Epidermal melanocyte (primary cell): ENCODE measurements at regions not wholly inside any gene's neighbourhood (a gene's known extent, or its start where the extent isn't known, plus 50 kb on each side); places are given as distances from the start of the nearest gene placed in this dataset.
"Not testable (repeated sequence)": the region's sequence is repeated elsewhere in the genome, so short reads cannot be mapped to it uniquely, and the experiment has no call there.

Experiments used
- DNase-seq: peaks from one replicate; pipeline ENCODE4 v3.0.0; 2011; ENCODE audit warnings: low spot score; ENCODE audit not compliant: insufficient read length

DNA sequence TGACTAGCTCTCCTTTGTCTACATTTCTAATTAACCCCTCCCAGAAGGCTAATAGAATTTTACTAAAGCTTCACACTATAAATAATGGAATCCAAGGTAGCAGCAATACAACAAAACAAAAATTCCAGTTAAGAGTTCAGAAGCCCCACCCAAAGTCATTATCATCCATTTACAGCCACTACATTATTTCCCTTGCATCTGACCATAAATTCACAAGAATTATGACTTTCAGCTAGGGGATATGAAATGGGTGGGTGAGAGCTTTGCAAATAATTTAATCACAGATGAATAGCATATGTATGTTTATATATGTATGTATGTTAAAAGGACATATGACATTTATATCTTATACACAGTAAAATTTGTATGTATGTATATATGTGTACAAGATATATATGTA, 65.3 kb upstream of the PTGDR start:
- no peak for DNase-seq

DNA sequence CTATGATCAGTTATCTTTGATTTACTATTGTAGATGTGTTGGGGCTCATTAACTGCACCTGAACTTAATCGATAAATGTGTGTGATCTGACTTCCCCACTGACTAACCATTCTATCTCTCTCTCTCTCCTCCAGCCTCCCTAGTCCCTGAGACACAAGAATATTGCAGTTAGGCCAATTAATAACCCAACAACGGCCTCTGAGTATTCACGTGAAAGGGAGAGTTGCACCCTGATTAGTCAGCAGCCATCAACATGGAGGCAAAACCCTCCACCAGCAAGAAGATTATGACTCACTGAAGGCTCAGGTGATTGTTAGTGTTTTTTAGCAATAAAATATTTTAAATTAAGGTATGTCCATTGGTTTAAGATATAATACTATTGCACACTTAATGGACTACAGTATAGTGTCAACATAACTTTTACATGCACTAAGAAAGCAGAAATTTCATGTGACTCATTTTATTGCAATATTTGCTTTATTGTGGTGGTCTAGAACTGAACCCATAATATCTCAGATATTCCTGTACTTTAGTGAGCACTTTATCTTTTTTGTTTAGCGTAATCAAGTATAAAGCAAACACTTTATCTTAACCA, 77.1 kb upstream of the PTGDR start:
- DNase-seq, result no peak

DNA sequence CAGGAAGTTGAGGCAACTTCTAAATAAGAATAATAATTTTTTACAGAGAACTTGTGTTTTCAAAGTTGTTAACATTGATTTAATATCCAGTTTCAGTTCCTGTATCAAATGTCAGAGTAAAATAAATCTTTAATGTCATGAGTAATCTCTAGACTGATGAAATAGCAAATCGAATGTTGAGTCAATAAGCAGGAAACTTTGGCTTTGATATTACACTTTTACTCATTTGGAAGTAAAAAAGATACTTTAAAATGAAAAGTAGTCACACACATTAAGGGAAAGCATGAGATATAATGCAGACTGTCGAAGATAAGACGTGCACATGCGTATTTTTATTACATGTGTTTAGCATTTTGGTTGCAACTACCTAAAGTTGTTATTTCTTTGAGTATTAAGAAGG, 78.2 kb upstream of the PTGDR start:
- no peak for DNase-seq

DNA sequence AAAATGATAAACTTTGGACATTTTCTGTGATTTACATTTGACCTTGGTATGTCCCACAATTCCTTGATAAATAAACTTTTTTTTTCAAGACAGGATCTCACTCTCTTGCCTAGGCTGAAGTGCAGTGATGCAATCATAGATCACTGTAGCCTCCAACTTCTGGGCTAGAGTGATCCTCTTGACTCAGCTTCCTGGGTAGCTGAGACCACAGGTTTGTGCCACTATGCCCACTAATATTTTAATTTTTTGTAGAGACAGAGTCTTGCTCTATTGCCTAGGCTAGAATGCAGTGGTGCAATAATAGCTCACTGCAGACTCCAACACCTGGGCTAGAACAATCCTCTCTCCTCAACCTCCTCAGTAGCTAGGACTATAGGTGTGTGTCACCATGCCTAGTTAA, 79.1 kb upstream of the PTGDR start:
- no peak for DNase-seq

DNA sequence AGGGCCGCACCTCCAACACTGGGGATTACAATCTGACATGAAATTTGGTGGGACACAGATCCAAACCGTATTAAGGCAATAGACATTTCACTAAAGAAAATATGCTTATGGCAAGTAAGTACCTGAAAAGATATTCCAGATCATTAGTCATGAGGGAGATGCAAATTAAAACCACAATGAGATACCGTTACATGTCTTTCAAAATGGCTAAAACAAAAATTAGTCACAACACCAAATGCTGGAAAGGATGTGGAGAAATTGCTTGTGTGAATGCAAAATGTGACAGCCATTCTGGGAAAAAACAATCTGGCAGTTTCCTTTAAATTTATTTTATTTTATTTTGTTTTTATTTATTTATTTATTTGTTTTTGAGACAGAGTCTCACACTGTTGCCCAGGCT, 82.3 kb upstream of the PTGDR start:
- no peak for DNase-seq

DNA sequence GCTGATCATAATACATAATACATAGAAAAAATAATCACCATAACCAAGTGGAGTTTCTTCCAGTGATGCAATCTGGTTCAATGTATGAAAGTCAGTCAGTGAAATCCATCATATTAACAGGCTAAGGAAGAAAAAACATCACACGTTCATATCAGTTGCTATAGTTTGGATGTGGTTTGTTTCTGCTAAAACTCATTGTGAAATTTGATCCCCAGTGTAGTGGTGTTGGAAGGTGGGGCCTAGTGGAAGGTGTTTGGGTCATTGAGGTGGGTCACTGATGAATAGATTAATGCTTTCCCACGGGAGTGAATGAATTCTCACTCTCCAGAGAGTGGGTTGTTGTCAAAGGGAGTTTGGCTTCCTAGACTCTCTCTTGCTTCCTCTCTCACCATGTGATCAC, 84.6 kb upstream of the PTGDR start:
- no peak for DNase-seq

DNA sequence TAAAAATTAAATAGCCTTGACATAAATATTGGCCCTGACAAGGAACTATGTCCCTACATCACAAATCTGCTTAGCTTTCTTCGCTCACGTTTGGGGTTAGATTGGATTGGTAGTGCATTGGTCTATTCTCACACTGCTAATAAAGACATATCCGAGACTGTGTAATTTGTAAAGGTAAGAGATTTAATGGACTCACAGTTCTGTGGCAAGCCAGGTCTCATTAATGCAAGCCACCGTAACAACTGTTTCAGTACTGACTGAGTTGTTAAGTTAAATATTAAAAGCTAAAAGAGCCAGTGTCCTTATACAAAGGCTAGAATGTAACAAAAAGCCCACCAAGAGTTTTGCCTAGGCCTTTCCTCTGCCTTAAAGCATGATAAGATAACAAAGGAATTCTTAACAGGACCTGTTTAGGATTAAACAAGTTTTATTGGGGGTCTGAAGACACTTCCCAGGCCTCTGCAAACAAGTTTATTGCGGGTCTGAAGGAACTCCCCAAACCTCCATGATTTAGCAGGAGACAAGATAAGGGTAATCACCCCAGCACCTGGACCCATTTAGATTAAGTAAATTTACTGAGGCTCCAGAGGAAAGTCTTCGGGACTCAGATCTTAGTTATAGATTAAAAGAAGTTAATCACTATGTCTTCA, 88.2 kb upstream of the PTGDR start:
- DNase-seq, result no peak

DNA sequence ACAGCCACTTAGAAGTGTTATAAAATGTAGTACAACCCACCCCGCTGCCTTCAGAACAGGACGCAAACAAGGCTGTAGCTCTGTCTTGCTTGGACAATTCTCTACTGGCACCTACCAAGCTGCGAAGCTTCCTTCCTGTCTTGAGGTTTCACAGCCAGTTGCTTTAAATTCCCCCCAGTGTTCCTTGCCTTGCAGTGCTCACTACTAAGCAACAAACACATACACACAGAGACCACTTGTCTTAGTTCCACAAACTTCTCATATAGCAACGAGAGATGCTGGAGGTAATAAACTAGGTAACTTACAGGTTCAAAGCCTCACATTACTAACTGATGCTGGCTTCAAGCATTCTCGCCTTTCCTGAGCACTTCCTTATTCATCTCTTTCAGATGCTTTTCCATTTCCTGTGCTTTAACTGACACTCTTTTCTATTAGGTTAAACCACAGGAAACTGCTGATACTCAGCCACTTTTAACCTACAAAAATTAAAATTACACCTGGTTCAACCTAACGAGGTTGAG, 91.5 kb upstream of the PTGDR start:
- no peak for DNase-seq

DNA sequence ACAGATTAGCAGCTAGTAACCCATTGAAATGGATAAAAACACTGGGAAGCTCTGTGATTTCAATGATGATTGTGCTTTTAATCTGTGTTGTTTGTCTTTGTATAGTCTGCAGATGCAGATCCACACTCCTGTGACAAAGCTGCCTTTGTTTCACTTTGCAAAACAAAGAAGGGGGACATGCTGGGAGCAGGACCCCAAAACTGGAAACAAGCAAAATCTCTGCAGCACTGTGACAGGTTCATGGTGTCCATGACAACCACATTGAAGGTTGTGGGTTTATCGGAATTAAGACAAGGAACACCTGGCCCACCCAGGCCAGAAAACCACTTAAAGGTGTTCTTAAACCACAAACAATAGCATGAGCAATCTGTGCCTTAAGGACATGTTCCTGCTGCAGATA, 95.6 kb upstream of the PTGDR start:
- not testable (repeated sequence) for DNase-seq

DNA sequence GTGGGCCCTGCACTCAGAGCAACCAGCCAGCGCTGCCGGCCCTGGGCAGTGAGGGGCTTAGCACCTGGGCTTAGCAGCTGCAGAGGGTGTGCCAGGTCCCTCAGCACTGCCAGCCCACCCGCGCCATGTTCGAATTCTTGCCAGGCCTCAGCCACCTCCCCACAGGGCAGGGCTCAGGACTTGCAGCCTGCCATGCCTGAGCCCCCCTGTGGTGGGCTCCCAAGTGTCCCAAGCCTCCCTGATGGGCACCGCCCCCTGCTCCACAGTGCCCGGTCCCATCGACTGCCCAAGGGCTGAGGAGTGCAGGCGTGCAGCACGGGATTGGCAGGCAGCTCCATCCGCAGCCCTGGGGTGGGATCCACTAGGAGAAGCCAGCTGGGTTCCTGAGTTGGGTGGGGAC, 98.0 kb upstream of the NID2 start:
- DNase-seq, result no peak

DNA sequence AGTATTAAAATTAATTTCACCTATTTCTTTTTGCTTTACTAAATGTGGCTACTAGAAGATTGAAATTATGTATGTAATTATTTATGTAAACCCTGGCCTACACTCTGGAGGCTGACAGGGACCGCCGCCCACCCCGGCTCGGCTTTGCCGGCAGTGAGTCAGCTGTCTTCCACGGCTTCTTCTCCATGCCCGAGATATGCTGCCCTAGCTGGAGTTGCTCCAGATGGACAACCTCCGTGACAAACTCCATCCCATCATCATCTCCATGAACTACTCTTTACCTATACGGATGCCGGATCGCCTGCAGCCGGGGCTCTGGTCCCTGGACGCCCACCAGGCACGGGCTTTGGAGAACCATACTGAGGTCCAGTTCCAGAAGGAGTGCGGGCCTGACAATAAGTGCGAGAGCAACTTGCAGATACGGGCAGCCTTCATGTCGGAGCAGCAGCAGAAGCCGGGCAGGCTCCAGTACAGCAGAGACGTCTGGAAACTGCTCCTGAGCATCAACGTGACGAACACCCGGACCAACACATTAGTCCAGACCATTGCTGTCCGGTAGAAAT, 86.9 kb upstream of the NID2 start:
- no peak for DNase-seq

DNA sequence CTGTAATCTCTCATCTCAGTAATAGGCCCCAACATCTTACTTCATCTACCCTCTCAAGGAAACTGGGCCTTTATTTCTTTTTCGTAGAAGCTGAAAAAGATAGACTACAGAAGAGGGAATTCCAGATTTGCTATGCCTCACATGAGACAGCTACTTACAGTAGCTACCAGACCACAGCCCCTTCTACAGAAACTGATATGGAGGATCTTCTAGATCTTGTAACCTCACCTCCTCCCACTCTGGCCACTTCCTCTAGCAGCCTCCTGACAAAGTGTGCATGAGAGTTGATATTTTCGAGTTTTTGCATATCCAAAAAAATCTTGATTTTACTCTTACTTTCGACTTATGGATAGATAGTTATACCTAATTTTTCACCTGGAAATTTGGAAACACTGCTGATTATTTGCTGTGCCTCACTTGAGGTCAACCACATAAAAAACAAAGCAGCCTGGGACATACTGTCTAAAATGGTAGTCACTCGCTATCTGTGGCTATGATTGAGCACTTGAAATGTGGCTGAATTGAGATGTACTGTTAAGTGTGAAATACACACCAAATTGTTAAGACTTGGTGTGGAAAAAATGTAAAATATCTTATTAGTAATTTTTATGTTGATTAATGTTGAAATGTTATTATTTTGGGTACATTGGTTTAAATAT, 86.3 kb upstream of the NID2 start:
- no peak for DNase-seq

DNA sequence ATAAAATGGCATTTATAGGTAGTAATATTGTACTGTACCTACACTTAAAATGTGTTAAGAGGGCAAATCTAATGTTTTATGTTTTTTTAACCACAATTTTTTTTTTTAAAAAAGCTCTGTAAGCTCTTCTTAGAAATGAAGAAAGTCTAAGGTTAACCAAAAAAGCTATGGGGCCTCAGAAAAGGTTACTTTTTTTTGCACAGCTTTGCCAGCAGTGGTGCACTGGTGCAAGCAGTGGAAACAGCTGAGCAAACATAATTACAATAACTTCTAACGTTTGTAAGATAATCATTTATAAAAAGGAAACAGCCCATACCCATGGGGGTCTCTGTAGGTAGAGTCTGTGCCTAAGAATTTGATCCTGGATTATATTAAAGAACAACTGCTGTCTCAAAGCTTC, 85.1 kb upstream of the NID2 start:
- DNase-seq, result no peak

DNA sequence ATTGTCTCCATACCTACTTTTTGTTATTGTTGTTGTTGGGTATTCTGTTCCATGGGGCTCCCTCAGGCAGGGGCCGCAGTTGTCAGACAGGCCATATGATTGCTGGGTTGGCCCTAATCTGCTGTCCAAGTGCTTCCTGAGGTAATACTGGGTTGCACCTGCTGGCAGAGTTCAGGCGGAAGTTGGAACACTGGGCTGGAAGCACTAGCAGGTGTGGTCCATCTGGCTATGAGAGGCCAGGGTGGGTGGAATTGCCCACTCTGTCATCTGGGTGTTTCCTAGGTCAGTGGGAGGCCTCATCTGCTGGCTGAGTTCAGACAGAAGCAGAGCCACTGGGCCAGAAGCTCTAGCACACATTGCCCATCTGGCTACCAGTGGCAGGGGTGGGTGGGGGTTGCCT, 81.3 kb upstream of the NID2 start:
- no peak for DNase-seq

DNA sequence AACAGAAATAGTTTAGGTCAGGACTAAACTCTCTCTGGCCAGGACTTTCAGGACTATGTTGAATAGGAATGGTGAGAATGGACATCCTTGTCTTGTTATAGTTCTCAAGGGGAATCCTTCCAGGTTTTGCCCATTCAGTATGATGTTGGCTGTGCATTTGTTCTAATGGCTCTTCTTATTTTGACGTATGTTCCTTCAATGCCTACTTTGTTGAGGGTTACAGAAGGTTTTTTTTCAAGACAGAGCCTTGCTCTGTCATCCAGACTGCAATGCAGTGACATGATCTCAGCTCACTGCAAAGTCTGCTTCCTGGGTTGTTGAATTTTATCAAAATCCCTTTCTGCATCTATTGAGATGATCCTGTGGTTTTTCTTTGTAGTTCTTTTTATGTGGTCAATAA, 79.5 kb upstream of the NID2 start:
- no peak for DNase-seq

DNA sequence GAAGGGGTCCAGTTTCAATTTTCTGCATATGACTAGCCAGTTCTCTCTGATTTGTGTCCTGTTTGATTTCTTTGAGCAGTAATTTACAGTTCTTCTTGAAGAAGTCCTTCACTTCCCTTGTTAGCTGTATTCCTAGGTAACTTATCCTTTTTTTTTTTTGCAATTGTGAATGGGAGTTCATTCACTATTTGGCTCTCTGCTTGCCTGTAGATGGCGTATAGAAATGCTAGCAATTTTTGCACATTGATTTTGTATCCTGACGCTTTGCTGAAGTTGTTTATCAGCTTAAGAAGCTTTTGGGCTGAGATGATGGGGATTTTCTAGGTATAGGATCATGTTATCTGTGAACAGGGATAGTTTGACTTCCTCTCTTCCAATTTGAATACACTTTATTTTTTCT, 77.6 kb upstream of the NID2 start:
- no peak for DNase-seq

DNA sequence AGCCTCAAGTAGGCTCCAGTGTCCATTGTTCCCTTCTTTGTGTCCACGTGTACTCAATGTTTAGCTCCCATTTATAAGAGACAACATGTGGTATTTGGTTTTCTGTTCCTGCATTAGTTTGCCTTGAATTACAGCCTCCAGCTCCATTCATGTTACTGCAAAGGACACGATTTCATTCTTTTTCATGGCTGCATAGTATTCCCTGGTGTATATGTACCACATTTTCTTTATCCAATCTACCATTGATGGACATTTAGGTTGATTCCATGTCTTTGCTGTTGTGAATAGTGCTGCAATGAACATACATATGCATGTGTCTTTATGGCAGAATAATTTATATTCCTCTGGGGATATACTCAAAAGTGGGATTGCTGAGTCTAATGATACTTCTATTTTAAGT, 75.2 kb upstream of the NID2 start:
- not testable (repeated sequence) for DNase-seq

DNA sequence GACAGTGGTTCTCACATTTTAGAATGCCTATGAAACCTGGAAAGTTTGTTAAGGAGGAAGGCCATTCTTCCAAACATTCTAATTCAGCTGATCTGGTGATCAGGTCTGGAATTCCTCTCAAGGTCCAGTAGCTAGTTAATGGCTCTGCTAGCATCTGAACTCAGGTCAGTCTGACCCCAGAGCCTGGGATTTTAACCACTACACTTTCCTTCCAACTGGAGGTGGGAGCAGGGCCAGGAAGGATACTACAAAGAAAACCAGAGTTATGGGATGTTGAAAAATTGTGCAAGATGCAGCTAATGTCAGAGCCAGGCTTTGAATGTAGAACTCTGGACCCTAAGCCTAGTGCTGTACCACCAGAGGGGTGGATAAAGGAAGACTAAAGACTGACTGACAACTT, 73.6 kb upstream of the NID2 start:
- no peak for DNase-seq

DNA sequence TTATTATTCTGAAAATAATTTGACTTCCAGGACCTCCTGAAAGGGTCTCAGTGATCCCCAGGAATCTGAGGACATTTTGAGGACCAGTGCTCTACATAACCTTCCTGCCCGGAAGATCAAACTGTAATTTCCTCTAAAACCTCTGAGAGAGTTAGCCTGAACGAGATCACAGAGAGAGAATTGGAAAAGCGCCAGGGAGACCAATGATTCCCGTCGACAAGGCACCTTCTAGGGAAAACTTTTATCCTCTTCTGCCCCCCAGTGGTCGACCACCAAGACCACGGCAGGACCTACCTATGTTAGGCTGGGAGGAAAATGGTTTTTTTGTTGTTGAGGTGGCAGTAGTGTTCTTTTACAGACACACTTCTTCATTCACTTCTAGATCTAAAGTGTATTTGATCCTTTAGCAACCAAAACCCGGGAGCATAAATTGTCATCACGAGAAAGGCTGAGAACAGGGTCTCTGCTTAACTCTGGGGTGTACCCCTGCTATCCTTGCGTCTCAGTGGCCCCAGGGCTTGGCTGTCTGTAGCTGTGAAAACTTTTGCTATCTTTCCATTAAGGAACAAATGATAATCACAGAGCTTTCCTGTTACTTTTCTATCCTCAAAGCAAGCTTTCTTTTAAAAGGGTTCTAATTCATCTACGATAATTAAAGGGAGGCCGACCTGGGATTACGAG, 62.9 kb upstream of the NID2 start:
- peak; percentile 94 for DNase-seq

DNA sequence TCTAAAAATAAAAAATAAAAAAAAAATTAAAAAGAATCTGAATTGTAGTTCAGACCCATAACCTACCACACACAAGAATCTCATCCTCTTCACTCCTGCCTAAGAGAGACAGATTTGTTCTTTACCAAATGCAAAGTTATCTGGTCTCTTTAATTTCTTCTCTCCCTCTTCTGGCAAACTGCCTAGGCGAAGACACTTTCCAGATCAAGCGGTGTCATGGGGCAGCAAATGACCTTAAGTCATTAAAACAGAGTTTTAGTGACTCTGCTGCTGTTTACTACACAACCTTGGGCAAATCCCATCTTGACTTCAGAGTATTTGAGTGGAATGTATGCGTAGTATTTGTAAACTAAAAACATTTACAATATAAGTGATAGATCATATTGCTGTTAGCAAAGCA, 60.9 kb upstream of the NID2 start:
- DNase-seq, result no peak

DNA sequence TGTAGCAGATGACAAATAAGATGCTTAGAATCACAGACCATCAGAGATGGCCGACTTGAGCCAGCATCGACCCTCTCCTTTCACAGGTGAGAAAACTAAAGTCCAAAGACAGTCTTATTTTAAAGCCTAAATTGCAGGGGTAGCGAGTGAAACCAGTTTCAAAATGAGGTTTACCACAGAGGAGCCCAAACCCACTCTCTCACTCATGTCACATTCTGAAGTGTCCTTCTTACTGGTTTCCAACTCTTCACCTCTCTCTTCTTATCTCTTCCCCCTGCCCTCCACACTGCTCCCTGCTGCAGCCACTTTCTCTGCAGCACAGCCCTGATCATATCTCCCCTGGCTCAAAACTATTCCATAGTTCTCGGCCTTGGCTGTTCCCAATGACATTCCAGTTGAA, 57.0 kb upstream of the NID2 start:
- DNase-seq, result no peak
